HG02759 (cell line): ENCODE measurements at regions not wholly inside any gene's neighbourhood (a gene's known extent, or its start where the extent isn't known, plus 50 kb on each side); places are given as distances from the start of the nearest gene placed in this dataset.
"Not testable (repeated sequence)": the region's sequence is repeated elsewhere in the genome, so short reads cannot be mapped to it uniquely, and the experiment has no call there.

Experiments
- ATAC-seq: cut with Tn5 transposase; IDR thresholded peaks from one replicate; pipeline ENCODE4 v1.9.1; 2021; ENCODE audit warnings: mild to moderate bottlenecking, moderate library complexity; ENCODE audit not compliant: unreplicated experiment

- ATAC-seq = no peak
Observed at GRCh38 chr13:61685682-61686012, 270.0 kb upstream of the PCDH20 start.

GRCh38 chr13:61684976-61685681, 269.5 kb upstream of the PCDH20 start:
- ATAC-seq = no peak

- no peak for ATAC-seq
Observed at GRCh38 chr13:61672756-61673155, 257.1 kb upstream of the PCDH20 start.

- no peak for ATAC-seq
Observed at GRCh38 chr13:61670384-61671161, 254.9 kb upstream of the PCDH20 start.

- ATAC-seq = no peak
Observed at GRCh38 chr13:61664801-61665705, 249.4 kb upstream of the PCDH20 start.

- ATAC-seq = no peak
Observed at GRCh38 chr13:61654481-61654880, 238.8 kb upstream of the PCDH20 start.

- ATAC-seq = no peak
Observed at GRCh38 chr13:61648547-61648946, 232.9 kb upstream of the PCDH20 start.

GRCh38 chr13:61612192-61612591, 196.5 kb upstream of the PCDH20 start:
- ATAC-seq = no peak

- no peak for ATAC-seq
Observed at GRCh38 chr13:61608138-61608537, 192.5 kb upstream of the PCDH20 start.

GRCh38 chr13:61600360-61601033, 184.8 kb upstream of the PCDH20 start:
- ATAC-seq = no peak

- ATAC-seq = no peak
Observed at GRCh38 chr13:61592489-61592888, 176.8 kb upstream of the PCDH20 start.

GRCh38 chr13:61575973-61576372, 160.3 kb upstream of the PCDH20 start:
- ATAC-seq = no peak

- no peak for ATAC-seq
Observed at GRCh38 chr13:61563645-61564044, 148.0 kb upstream of the PCDH20 start.

GRCh38 chr13:61546911-61547310, 131.3 kb upstream of the PCDH20 start:
- no peak for ATAC-seq

- ATAC-seq = no peak
Observed at GRCh38 chr13:61546413-61546812, 130.8 kb upstream of the PCDH20 start.

GRCh38 chr13:61536433-61536832, 120.8 kb upstream of the PCDH20 start:
- no peak for ATAC-seq

GRCh38 chr13:61531383-61532065, 115.9 kb upstream of the PCDH20 start:
- ATAC-seq = no peak

GRCh38 chr13:61519214-61519613, 103.6 kb upstream of the PCDH20 start:
- ATAC-seq = not testable (repeated sequence)

- no peak for ATAC-seq
Observed at GRCh38 chr13:61508936-61509335, 93.3 kb upstream of the PCDH20 start.

GRCh38 chr13:61500176-61500575, 84.5 kb upstream of the PCDH20 start:
- no peak for ATAC-seq
